Fibroblast of villous mesenchyme (primary cell): ENCODE measurements at regions not wholly inside any gene's neighbourhood (a gene's known extent, or its start where the extent isn't known, plus 50 kb on each side); places are given as distances from the start of the nearest gene placed in this dataset.
"Not testable (repeated sequence)": the region's sequence is repeated elsewhere in the genome, so short reads cannot be mapped to it uniquely, and the experiment has no call there.

Source experiments
- DNase-seq: peaks from one replicate; pipeline ENCODE4 v3.0.0-alpha.2; 2010; ENCODE audit warnings: low read depth
- H3K4me3 ChIP-seq: 2 replicates; pipeline ENCODE4 v1.5.1; 2011; ENCODE audit warnings: low read depth, mild to moderate bottlenecking, low read length
- CTCF ChIP-seq: IDR thresholded peaks from 2 replicates; pipeline ENCODE4 v1.5.1; 2012; ENCODE audit warnings: low read depth, mild to moderate bottlenecking, low read length; ENCODE audit not compliant: insufficient read depth

- TF ChIP-seq CTCF = no peak
- no peak for DNase-seq
- no peak overlapping the region for H3K4me3 ChIP-seq
These were observed 99.8 kb upstream of the MBIP start for GRCh38 chr14:36420149-36420687.

- DNase-seq = no peak
- TF ChIP-seq CTCF = no peak
- no peak overlapping the region for H3K4me3 ChIP-seq
These were observed 98.5 kb upstream of the MBIP start for GRCh38 chr14:36418937-36419336.

- DNase-seq, H3K4me3 ChIP-seq: not testable (repeated sequence)
These were observed 91.5 kb upstream of the MBIP start for GRCh38 chr14:36411951-36412350.

- DNase-seq = no peak
- no peak overlapping the region for H3K4me3 ChIP-seq
- no peak for TF ChIP-seq CTCF
These were observed 88.0 kb upstream of the MBIP start for GRCh38 chr14:36408388-36408787.

GRCh38 chr14:36405589-36406274, 85.3 kb upstream of the MBIP start:
- H3K4me3 ChIP-seq = no peak overlapping the region
- no peak for TF ChIP-seq CTCF
- DNase-seq = no peak

GRCh38 chr14:36402867-36403266, 82.4 kb upstream of the MBIP start:
- TF ChIP-seq CTCF = no peak

GRCh38 chr14:36398463-36399291, 78.2 kb upstream of the MBIP start:
- TF ChIP-seq CTCF = no peak
- H3K4me3 ChIP-seq = no peak overlapping the region
- DNase-seq = no peak

More at GRCh38 chr14:36402867-36403266, 82.4 kb upstream of the MBIP start:
- DNase-seq = no peak
- no peak overlapping the region for H3K4me3 ChIP-seq
